ENCODE measurements at regions not wholly inside any gene's neighbourhood (a gene's known extent, or its start where the extent isn't known, plus 50 kb on each side); places are given as distances from the start of the nearest gene placed in this dataset.

DNA sequence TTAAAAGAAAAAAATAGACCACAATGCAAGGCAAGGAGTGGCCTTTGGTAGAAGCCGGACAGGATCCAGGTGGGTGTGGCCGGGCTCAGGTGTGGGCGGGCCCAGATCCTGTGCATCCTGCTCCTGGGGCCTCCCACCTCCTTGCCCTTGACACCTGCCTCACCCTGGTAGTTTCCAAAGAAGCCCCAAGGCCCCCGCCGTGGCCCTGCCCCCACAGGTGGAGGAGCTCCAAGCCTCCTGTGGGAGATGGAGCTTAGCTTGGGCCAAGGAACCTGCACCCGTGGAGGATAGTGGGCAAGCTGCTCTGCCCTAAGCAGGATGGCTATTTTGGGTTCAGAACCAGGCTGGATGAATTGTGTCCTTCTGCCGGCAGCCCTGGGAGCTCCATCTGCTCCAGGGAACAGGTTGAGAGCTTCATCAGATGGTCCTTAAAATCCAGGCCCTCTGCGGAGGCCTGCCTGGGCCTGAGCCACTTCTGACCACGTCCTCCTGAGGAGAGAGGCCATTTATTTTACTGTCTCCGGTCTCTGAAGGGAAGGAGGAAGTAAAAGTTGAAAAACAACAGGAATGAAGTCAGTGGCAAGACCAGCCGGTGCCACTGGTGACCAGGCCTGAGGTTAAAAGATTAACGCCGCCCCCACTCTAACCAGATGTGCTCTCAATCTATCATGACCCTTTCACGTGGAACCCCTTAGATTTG, 53.9 kb upstream of the KLF13 start:
- no peaks in the 10 kb centered on the region for H3K27me3 ChIP-seq
- DNase-seq (peak in 1 of 2 donors; percentile 6), ATAC-seq (no peak)
- H3K4me1 ChIP-seq, result peaks cover 0 to 3% of the 10 kb centered on the region in 2 donors
- no peak overlapping the region for H3K4me3 ChIP-seq
- intact Hi-C loops (cut with DNase I; ENCODE audit: low total_unique reads) (no loop called here), in situ Hi-C loops (cut with MboI; ENCODE audit: low sequenced_read_pairs in 4 of 4) (no loop called here)
- no peaks in the 10 kb centered on the region for H3K9me3 ChIP-seq
- no peak overlapping the region for H3K27ac ChIP-seq
- no peaks in the 10 kb centered on the region for H3K36me3 ChIP-seq
- TF ChIP-seq, protein P1, sequence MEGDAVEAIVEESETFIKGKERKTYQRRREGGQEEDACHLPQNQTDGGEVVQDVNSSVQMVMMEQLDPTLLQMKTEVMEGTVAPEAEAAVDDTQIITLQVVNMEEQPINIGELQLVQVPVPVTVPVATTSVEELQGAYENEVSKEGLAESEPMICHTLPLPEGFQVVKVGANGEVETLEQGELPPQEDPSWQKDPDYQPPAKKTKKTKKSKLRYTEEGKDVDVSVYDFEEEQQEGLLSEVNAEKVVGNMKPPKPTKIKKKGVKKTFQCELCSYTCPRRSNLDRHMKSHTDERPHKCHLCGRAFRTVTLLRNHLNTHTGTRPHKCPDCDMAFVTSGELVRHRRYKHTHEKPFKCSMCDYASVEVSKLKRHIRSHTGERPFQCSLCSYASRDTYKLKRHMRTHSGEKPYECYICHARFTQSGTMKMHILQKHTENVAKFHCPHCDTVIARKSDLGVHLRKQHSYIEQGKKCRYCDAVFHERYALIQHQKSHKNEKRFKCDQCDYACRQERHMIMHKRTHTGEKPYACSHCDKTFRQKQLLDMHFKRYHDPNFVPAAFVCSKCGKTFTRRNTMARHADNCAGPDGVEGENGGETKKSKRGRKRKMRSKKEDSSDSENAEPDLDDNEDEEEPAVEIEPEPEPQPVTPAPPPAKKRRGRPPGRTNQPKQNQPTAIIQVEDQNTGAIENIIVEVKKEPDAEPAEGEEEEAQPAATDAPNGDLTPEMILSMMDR (IDR thresholded peaks at IDR 0.05 in 4 of 5, conservative IDR thresholded peaks at IDR 0.05 in 1 of 5), result no peak
- no peak for TF ChIP-seq POLR2A (IDR thresholded peaks at IDR 0.05)

DNA sequence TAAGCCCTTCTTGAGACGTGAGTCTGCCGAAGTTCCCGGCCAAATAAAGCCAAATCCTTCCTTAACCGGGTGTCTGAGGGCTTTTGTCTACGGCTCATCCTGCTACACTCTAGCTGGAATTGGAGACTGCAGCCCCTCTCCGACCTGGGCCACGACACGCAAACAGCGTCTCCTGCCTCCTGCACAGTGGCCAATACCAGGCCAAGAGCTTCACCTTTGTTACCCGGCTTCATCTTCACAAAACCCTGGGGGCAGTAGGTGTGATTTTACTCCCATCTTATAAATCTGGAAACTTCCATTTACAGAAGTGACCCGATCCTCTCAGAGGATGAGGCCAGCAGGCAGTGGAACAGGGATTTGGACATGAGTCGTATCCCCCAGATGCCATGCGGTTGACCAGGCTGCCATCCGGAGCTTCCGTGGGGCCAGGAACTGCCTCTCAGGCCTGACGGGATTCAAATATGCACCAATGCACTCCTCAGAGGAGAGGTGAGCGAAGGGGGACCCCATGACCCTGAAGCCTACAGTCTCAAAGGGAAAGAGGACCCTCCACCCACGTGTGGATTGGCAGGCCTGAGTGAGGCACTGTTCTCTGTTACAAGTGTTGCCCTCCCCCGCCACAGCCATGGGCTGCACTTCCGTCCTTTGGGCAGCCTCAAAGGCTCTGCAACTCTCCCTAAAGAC, 53.2 kb upstream of the KLF13 start:
- H3K36me3 ChIP-seq, result no peaks in the 10 kb centered on the region
- no peaks in the 10 kb centered on the region for H3K27me3 ChIP-seq
- in situ Hi-C loops (cut with MboI; ENCODE audit: low sequenced_read_pairs in 4 of 4) (no loop called here), intact Hi-C loops (cut with DNase I; ENCODE audit: low total_unique reads) (no loop called here)
- ATAC-seq, result no peak
- peak in 1 of 2 donors; percentile 7 for DNase-seq
- TF ChIP-seq, protein P1 (IDR thresholded peaks at IDR 0.05 in 4 of 5, conservative IDR thresholded peaks at IDR 0.05 in 1 of 5), result no peak
- TF ChIP-seq POLR2A (IDR thresholded peaks at IDR 0.05), result no peak
- no peak overlapping the region for H3K4me3 ChIP-seq
- no peak overlapping the region for H3K27ac ChIP-seq
- H3K4me1 ChIP-seq, result no peaks in the 10 kb centered on the region
- no peaks in the 10 kb centered on the region for H3K9me3 ChIP-seq

DNA sequence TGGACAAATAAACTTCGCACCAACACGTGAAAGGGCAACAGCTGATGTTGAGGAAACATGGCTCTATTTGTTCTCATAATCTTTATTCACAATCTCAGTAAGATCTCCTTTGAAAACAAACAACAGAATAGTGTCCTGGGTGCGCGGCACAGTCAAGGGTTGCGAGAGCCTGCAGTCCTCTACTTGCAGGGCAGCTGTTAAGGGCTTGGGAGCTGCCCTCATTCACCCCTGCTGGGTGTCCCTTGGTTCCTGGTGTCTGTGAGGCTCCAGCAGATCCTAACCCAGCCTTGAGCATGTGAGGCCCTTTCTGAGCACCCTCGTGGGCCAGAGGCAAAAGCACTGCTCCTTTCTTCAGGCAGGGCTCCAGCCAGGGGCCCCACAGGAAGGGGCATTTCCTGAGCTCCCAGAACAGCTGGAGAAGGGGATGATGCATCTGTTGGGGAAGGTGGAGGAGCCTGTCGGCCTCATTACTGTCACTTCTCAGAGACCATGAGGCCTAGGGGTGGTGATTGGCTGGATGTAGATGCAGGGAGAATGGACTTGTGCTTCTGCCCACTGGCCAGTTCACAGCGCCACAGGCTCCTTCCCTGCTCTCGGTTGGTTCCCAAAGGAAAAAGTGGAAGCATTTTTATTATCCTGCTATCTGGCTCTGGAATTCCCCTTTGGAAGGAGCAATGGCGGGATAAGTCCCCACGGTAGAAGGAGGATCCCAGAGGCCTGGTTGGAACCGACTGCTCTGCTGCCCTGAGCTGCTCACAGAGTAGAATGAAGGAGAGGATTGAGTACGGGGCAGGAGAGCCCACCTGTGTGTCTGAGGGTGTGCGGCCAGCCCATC, 51.9 kb upstream of the KLF13 start:
- H3K4me1 ChIP-seq, result no peaks in the 10 kb centered on the region
- intact Hi-C loops (cut with DNase I; ENCODE audit: low total_unique reads), result loop anchor here (5.0 kb wide), 1 partner anchor 67 kb away; no protein-coding TSS in a partner anchor
- H3K27me3 ChIP-seq, result no peaks in the 10 kb centered on the region
- H3K36me3 ChIP-seq, result no peaks in the 10 kb centered on the region
- no peak overlapping the region for H3K27ac ChIP-seq
- no peak overlapping the region for H3K4me3 ChIP-seq
- ATAC-seq (no peak), DNase-seq (no peak)
- no peaks in the 10 kb centered on the region for H3K9me3 ChIP-seq
- no peak for TF ChIP-seq POLR2A (IDR thresholded peaks at IDR 0.05)
- in situ Hi-C loops (cut with MboI; ENCODE audit: low sequenced_read_pairs in 4 of 4), result no loop called here

DNA sequence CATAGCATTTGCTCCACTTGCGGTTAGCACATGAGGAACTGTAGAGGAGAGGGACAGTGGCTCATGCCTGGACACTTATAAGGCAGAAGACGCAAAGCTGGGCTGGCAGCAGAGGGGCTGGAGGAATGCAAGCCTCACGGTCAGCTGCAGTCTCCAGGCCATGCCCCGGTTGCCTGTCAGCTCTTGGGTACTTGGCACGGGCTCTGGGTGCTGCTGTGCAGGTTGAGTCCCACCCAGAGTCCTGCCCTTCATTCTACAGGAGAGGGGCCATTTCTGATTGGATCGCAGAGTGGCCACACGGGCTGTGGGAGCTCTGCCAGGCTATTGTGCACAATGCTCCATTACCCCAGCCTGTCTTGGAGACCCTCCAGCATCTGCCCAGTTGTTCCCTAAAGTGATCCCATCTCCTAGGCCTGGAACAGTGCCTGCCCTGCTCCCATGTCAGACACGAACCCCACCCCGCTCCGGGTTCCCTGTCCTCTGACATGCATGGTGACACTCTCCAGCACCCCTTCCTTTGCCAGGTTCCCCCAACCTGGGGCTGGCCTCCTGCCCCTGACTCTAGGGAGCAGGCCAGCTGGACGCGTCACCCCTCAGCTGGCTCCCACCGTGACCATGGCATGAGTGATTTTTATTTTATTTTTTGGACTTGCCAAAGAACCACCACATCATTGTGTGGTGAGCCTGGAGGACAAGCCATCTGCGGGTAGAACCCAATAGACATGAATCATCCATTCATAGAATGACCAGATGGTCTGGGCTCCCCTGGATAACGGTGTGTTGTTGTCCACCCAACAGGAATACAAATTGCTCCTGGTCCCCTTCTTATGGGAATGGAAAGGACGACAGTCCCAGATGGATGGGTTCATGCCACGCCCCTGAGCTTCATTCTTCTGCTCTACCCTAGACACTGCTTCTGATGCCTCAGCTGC, 51.0 kb upstream of the KLF13 start:
- Histone ChIP-seq H3K4me3 (no peak overlapping the region), H3K27ac (no peak overlapping the region), H3K36me3 (no peaks in the 10 kb centered on the region), H3K27me3 (no peaks in the 10 kb centered on the region), H3K9me3 (no peaks in the 10 kb centered on the region), H3K4me1 (peaks cover 0 to 5% of the 10 kb centered on the region in 2 donors)
- ATAC-seq (no peak), DNase-seq (no peak)
- in situ Hi-C loops (cut with MboI; ENCODE audit: low sequenced_read_pairs in 4 of 4), result no loop called here
- no peak for TF ChIP-seq POLR2A (IDR thresholded peaks at IDR 0.05)
- TF ChIP-seq, protein P1 (IDR thresholded peaks at IDR 0.05 in 4 of 5, conservative IDR thresholded peaks at IDR 0.05 in 1 of 5), result no peak
- intact Hi-C loops (cut with DNase I; ENCODE audit: low total_unique reads), result loop anchor here (5.0 kb wide), 1 partner anchor 68 kb away; no protein-coding TSS in a partner anchor

All from gastrocnemius medialis (tissue), 4 donors.